Endothelial cell (in vitro differentiated cells): ENCODE measurements at regions not wholly inside any gene's neighbourhood (a gene's known extent, or its start where the extent isn't known, plus 50 kb on each side); places are given as distances from the start of the nearest gene placed in this dataset.

Experiments used
- DNase-seq: peaks from one replicate; pipeline ENCODE4 v3.0.0; 2021; ENCODE audit warnings: low spot score
- H3K27ac Mint-ChIP-seq: one replicate; pipeline ENCODE4 v1.8.0; 2021; ENCODE audit warnings: mixed read lengths, inconsistent platforms; ENCODE audit not compliant: unreplicated experiment
- H3K27me3 Mint-ChIP-seq: one replicate; pipeline ENCODE4 v1.8.0; 2021; ENCODE audit warnings: mild to moderate bottlenecking, moderate library complexity, mixed read lengths, inconsistent platforms; ENCODE audit not compliant: unreplicated experiment
- H3K36me3 Mint-ChIP-seq: one replicate; pipeline ENCODE4 v1.8.0; 2021; ENCODE audit warnings: mild to moderate bottlenecking, low read depth, mixed read lengths, inconsistent platforms; ENCODE audit not compliant: unreplicated experiment
- H3K4me1 Mint-ChIP-seq: one replicate; pipeline ENCODE4 v1.8.0; 2021; ENCODE audit warnings: mild to moderate bottlenecking, mixed read lengths, inconsistent platforms; ENCODE audit not compliant: unreplicated experiment
- H3K4me3 Mint-ChIP-seq: one replicate; pipeline ENCODE4 v1.8.0; 2021; ENCODE audit warnings: mild to moderate bottlenecking, mixed read lengths, inconsistent platforms; ENCODE audit not compliant: unreplicated experiment
- H3K9me3 Mint-ChIP-seq: one replicate; pipeline ENCODE4 v1.8.0; 2021; ENCODE audit warnings: mixed read lengths, inconsistent platforms; ENCODE audit not compliant: unreplicated experiment
- TF ChIP-seq, protein P1 (sequence below): fragments of 200-600 bp; sonication (generic); IDR thresholded peaks from one replicate; pipeline ENCODE4 v1.5.0; 2021; ENCODE audit warnings: antibody characterized with exemption; ENCODE audit not compliant: unreplicated experiment

DNA sequence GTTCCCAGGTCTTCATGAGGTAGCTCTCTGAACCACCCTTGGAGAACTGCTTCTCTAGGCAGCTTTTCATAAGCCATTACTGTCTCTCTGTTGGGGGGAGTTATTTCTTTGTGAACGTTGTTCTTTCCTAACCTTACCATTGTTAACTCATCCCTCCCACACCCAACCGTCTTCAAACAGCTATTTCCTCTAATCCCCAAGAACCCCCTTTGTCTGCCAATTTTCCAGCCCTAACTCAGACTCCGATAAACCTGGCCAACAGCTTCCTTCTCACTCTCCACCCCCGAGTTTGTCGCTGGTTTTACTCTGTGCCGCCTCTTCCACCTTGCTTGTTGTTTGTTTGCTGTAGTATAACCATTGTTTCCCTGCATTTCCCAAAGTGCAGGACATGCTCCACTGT is 131.5 kb downstream of the CCDC34 start:
- TF ChIP-seq, protein P1, sequence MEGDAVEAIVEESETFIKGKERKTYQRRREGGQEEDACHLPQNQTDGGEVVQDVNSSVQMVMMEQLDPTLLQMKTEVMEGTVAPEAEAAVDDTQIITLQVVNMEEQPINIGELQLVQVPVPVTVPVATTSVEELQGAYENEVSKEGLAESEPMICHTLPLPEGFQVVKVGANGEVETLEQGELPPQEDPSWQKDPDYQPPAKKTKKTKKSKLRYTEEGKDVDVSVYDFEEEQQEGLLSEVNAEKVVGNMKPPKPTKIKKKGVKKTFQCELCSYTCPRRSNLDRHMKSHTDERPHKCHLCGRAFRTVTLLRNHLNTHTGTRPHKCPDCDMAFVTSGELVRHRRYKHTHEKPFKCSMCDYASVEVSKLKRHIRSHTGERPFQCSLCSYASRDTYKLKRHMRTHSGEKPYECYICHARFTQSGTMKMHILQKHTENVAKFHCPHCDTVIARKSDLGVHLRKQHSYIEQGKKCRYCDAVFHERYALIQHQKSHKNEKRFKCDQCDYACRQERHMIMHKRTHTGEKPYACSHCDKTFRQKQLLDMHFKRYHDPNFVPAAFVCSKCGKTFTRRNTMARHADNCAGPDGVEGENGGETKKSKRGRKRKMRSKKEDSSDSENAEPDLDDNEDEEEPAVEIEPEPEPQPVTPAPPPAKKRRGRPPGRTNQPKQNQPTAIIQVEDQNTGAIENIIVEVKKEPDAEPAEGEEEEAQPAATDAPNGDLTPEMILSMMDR, result no peak
- H3K27ac Mint-ChIP-seq, result no peak overlapping the region
- DNase-seq, result no peak
- peaks cover 8% of the 10 kb centered on the region for H3K4me1 Mint-ChIP-seq
- H3K36me3 Mint-ChIP-seq, result no peaks in the 10 kb centered on the region
- H3K27me3 Mint-ChIP-seq, result no peaks in the 10 kb centered on the region
- H3K4me3 Mint-ChIP-seq, result no peak overlapping the region
- H3K9me3 Mint-ChIP-seq, result no peaks in the 10 kb centered on the region

DNA sequence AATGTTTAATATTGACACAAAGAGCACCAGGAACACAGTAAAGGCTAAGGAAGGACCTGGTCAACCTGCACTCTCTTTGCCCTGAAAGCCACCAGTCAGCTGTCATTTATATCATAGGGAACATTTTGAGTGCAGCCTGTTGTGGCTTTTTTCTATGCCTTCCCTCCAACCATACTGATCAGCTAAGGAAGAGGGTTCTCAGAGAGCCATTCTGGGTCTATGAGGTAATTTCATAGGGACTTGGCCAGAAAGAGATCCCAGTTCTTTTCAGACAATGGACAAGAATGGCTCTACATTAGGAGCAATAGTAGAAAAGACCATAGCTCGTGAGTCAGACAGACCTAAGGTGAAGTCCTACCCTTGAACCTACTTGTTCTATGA is 132.8 kb downstream of the CCDC34 start:
- H3K27ac Mint-ChIP-seq, result no peak overlapping the region

DNA sequence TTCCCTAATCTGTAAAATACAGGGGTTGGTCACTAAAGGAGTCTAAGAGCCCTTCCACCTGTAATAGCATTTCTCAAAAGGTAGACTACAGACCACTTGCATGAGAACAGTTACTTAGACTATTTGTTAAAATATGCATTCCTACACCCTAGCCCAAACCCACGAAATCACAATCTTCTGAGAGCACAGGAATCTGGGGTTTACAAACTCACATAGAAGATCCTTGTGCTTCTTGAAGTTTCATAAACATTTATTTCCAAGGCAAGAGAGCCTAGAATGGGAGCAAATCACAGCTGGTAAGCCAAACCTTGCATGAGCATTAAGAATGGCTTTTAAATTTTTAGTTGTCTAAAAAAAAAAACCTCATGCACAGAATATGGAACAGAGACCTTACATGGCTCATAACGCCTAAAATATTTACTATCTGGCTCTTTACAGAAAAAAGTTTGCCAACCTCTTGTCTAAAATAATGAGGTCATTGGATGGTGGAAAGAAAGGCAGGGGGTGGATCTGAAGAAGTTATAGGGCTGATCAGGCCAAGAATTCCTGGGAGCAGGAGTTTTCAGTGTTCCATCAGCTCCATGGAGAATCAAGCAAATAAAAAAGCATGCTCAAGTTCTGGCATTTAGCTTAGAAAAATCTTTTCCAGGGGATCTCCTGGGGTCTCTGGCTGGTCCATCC is 133.4 kb downstream of the CCDC34 start:
- no peak for DNase-seq
- H3K27me3 Mint-ChIP-seq, result peaks cover 1% of the 10 kb centered on the region

More for the DNA sequence above, 132.8 kb downstream of the CCDC34 start:
- H3K27me3 Mint-ChIP-seq, result peaks cover 1% of the 10 kb centered on the region
- peaks cover 8% of the 10 kb centered on the region for H3K4me1 Mint-ChIP-seq
- no peak overlapping the region for H3K4me3 Mint-ChIP-seq
- TF ChIP-seq, protein P1, result no peak
- DNase-seq, result no peak
- H3K9me3 Mint-ChIP-seq, result no peaks in the 10 kb centered on the region
- no peaks in the 10 kb centered on the region for H3K36me3 Mint-ChIP-seq

DNA sequence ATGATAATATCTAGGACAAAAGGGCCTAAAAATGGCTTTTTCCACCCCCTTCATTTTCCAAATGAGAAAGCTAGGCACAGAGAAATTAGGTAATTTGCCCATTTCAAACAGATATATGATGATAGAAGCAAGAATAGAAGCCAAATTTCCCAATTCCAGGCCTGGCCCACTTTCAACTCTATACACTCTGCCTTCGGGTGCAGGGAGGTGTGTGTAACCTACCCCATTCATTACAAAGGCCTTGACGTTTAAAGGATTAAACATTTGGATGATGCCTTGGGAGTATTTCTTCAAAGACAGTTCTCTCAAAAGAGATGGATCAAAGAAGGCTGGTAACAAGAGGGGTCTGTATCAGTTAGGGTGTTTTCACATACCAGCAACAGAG is 134.1 kb downstream of the CCDC34 start:
- Mint-ChIP-seq H3K4me3 (no peak overlapping the region), H3K27me3 (peaks cover 1% of the 10 kb centered on the region), H3K9me3 (no peaks in the 10 kb centered on the region), H3K36me3 (no peaks in the 10 kb centered on the region), H3K4me1 (peaks cover 8% of the 10 kb centered on the region), H3K27ac (no peak overlapping the region)
- TF ChIP-seq, protein P1, result no peak
- DNase-seq, result no peak

More for the DNA sequence above, 133.4 kb downstream of the CCDC34 start:
- H3K27ac Mint-ChIP-seq, result no peak overlapping the region
- no peak overlapping the region for H3K4me3 Mint-ChIP-seq
- peaks cover 8% of the 10 kb centered on the region for H3K4me1 Mint-ChIP-seq
- no peaks in the 10 kb centered on the region for H3K36me3 Mint-ChIP-seq
- no peaks in the 10 kb centered on the region for H3K9me3 Mint-ChIP-seq
- TF ChIP-seq, protein P1, result no peak

DNA sequence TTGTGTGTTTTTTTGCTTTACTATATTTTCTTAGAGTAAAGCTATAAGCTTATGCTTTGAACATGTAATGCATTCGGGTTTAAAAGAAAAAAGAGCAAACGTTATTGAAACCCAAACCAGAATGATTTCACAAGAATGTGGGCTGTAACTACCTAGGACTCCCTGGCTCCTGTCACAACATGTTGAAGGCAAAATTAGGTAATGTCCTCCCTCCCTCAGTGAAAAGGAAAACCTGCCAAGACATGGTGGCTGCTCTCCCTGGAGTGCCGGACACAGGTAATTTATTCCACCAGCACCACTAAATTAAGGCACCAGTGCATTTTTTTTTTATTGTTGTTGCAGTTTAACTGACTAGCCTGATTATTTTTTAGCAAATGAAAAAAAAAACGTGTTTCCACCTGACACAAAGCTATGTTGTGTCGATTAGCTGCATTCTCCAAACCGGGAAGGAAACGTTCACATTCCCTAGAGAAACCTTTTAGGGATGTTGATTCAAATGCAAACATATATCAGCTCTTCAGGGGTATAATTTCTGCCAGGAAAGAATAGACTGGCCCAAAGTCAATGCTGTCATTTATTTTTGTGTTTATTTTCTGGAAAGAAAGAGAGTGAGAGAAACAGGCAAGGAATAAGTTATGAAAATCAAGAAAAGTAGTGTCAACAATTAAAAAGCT is 134.6 kb downstream of the CCDC34 start:
- peaks cover 8% of the 10 kb centered on the region for H3K4me1 Mint-ChIP-seq
- TF ChIP-seq, protein P1, result no peak
- no peak for DNase-seq
- no peak overlapping the region for H3K4me3 Mint-ChIP-seq
- H3K9me3 Mint-ChIP-seq, result no peaks in the 10 kb centered on the region
- H3K27ac Mint-ChIP-seq, result no peak overlapping the region
- H3K27me3 Mint-ChIP-seq, result peaks cover 1% of the 10 kb centered on the region
- no peaks in the 10 kb centered on the region for H3K36me3 Mint-ChIP-seq
